GM10266 (cell line): ENCODE measurements at regions not wholly inside any gene's neighbourhood (a gene's known extent, or its start where the extent isn't known, plus 50 kb on each side); places are given as distances from the start of the nearest gene placed in this dataset.

Source experiments
- DNase-seq: peaks from one replicate; pipeline ENCODE4 v3.0.0; 2012; ENCODE audit errors: extremely low spot score
- CTCF ChIP-seq: IDR thresholded peaks from 2 replicates; pipeline ENCODE4 v1.5.1; 2012; ENCODE audit warnings: mild to moderate bottlenecking, low read depth; ENCODE audit not compliant: control insufficient read depth, insufficient read depth; ENCODE audit errors: missing control alignments

GRCh38 chr1:56216218-56216617 is 363.1 kb downstream of the PLPP3 start:
- no peak for TF ChIP-seq CTCF
- no peak for DNase-seq

- TF ChIP-seq CTCF = no peak
- no peak for DNase-seq
These were observed 363.6 kb downstream of the PLPP3 start for GRCh38 chr1:56215771-56216170.

- no peak for DNase-seq
- no peak for TF ChIP-seq CTCF
These were observed 364.3 kb downstream of the PLPP3 start for GRCh38 chr1:56215086-56215485.

- DNase-seq = no peak
- TF ChIP-seq CTCF = no peak
These were observed 366.3 kb downstream of the PLPP3 start for GRCh38 chr1:56213068-56213467.

- no peak for TF ChIP-seq CTCF
- DNase-seq = no peak
These were observed 367.2 kb downstream of the PLPP3 start for GRCh38 chr1:56212143-56212542.

GRCh38 chr1:56206391-56206790 is 373.0 kb downstream of the PLPP3 start:
- no peak for DNase-seq
- no peak for TF ChIP-seq CTCF

GRCh38 chr1:56204206-56204605 is 375.2 kb downstream of the PLPP3 start:
- DNase-seq = no peak
- no peak for TF ChIP-seq CTCF
